SK-N-SH treated with all-trans-retinoic acid at 6 μM for 48 hours (cell line): ENCODE measurements at regions not wholly inside any gene's neighbourhood (a gene's known extent, or its start where the extent isn't known, plus 50 kb on each side); places are given as distances from the start of the nearest gene placed in this dataset.

Experiments used
- GLIS3 ChIP-seq: fragments of 250-450 bp; sonication (Bioruptor Pico); IDR thresholded peaks from 2 replicates; pipeline ENCODE4 v1.5.0; 2020; ENCODE audit warnings: mild to moderate bottlenecking, moderate library complexity
- ISL1 ChIP-seq: fragments of 250-450 bp; sonication (Bioruptor Pico); IDR thresholded peaks from 2 replicates; pipeline ENCODE4 v2.1.2; 2022; ENCODE audit warnings: mild to moderate bottlenecking, moderate library complexity
- RARB ChIP-seq: fragments of 250-450 bp; sonication (Bioruptor Pico); IDR thresholded peaks from 2 replicates; pipeline ENCODE4 v1.8.0; 2021; ENCODE audit warnings: mild to moderate bottlenecking, moderate library complexity
- ZFP3 ChIP-seq: fragments of 250-450 bp; sonication (Bioruptor Pico); IDR thresholded peaks from 2 replicates; pipeline ENCODE4 v1.5.0; 2020; ENCODE audit warnings: mild to moderate bottlenecking, moderate library complexity
- ZFP30 ChIP-seq: fragments of 450-650 bp; formaldehyde crosslinking; IDR thresholded peaks from 2 replicates; pipeline ENCODE4 v1.5.0; 2022; ENCODE audit warnings: mild to moderate bottlenecking, moderate library complexity
- ZNF565 ChIP-seq: fragments of 450-650 bp; formaldehyde crosslinking; conservative IDR thresholded peaks from 2 replicates; pipeline ENCODE4 v1.5.0; 2020; ENCODE audit warnings: low read depth, mild to moderate bottlenecking, moderate library complexity

DNA sequence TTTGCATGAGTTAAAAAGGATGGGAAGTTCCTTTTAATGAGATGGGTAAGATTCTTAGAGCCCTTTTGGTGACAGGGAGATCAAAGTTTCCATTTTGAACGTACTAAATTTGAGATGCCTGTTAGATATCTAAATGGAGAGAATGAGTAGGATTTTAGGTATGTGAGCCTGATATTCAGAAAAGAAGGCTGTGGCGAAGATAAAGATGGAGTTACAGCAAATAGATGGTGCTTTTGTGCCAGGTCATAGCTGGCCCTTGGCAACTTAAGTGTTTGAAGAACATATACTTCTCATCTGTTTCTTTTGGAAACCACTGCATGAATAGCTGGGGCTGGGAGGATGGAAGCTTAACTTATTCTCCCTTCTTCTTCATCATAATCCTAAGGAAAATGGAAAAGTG lies 282.5 kb downstream of the PTBP2 start:
- TF ChIP-seq ZFP3 (no peak), GLIS3 (CRISPR knock-in tag) (no peak), RARB (CRISPR knock-in tag) (no peak), ISL1 (no peak), ZNF565 (no peak), ZFP30 (CRISPR knock-in tag) (no peak)
